ENCODE measurements at regions not wholly inside any gene's neighbourhood (a gene's known extent, or its start where the extent isn't known, plus 50 kb on each side); places are given as distances from the start of the nearest gene placed in this dataset.

GRCh38 chr5:157930710-157931109 lies 71.8 kb upstream of the CLINT1 start:
- no peak for DNase-seq (ENCODE audit: low read depth, low spot score)
- H2AFZ ChIP-seq (ENCODE audit: control insufficient read depth, low read length): no peak overlapping the region
- no peaks in the 10 kb centered on the region for H3K79me2 ChIP-seq (ENCODE audit: control insufficient read depth, insufficient read depth, low read length)
- no peaks in the 10 kb centered on the region for H3K9me1 ChIP-seq (ENCODE audit: control insufficient read depth, extremely low read depth, insufficient read depth, low read length)
- FAIRE-seq: no peak
- H3K4me3 ChIP-seq (ENCODE audit: control insufficient read depth in 2 of 3, extremely low read depth in 1 of 3, insufficient read depth in 2 of 3, low read depth in 1 of 3, low read length in 3 of 3): no peak overlapping the region
- no peaks in the 10 kb centered on the region for H3K4me1 ChIP-seq (ENCODE audit: control insufficient read depth, extremely low read depth, insufficient read depth, low read length)
- dilution Hi-C loops (cut with MboI; ENCODE audit: extremely low pct_ligation_motif_present, low sequenced_read_pairs): loop anchor here (5.0 kb wide), 1 partner anchor 83 kb away; no protein-coding TSS in a partner anchor
- H3K4me2 ChIP-seq (ENCODE audit: control insufficient read depth, extremely low read depth, insufficient read depth, low read depth, low read length): no peak overlapping the region
- H3K9me3 ChIP-seq (ENCODE audit: control insufficient read depth, low read depth, low read length): no peaks in the 10 kb centered on the region
- no peak overlapping the region for H3K27ac ChIP-seq (ENCODE audit: control insufficient read depth, insufficient read depth, low read length)
- no peaks in the 10 kb centered on the region for H3K36me3 ChIP-seq (ENCODE audit: control insufficient read depth in 2 of 2, extremely low read depth in 1 of 2, insufficient read depth in 2 of 2, low read length in 2 of 2)
- H4K20me1 ChIP-seq (ENCODE audit: control insufficient read depth, extremely low read depth, insufficient read depth, low read length): no peaks in the 10 kb centered on the region
- H3K9ac ChIP-seq (ENCODE audit: control insufficient read depth, extremely low read depth, insufficient read depth, low read length): no peak overlapping the region
- H3K27me3 ChIP-seq (ENCODE audit: control insufficient read depth, extremely low read depth, insufficient read depth, low read length): no peaks in the 10 kb centered on the region
- TF ChIP-seq CTCF (optimal IDR thresholded peaks at IDR 0.05 in 1 of 3, IDR thresholded peaks at IDR 0.05 in 1 of 3, conservative IDR thresholded peaks at IDR 0.05 in 1 of 3; ENCODE audit: extremely low read depth in 1 of 3, insufficient read depth in 2 of 3, low read length in 3 of 3) (no peak), EZH2 (IDR thresholded peaks at IDR 0.05; ENCODE audit: low read length) (no peak)

GRCh38 chr5:157926977-157927376 lies 68.0 kb upstream of the CLINT1 start:
- TF ChIP-seq EZH2 (IDR thresholded peaks at IDR 0.05; ENCODE audit: low read length) (no peak), CTCF (optimal IDR thresholded peaks at IDR 0.05 in 1 of 3, IDR thresholded peaks at IDR 0.05 in 1 of 3, conservative IDR thresholded peaks at IDR 0.05 in 1 of 3; ENCODE audit: extremely low read depth in 1 of 3, insufficient read depth in 2 of 3, low read length in 3 of 3) (no peak)
- FAIRE-seq: no peak
- dilution Hi-C loops (cut with MboI; ENCODE audit: extremely low pct_ligation_motif_present, low sequenced_read_pairs): no loop called here

More at GRCh38 chr5:157926977-157927376, 68.0 kb upstream of the CLINT1 start:
- Histone ChIP-seq H3K9me3 (ENCODE audit: control insufficient read depth, low read depth, low read length) (no peaks in the 10 kb centered on the region), H3K4me3 (ENCODE audit: control insufficient read depth in 2 of 3, extremely low read depth in 1 of 3, insufficient read depth in 2 of 3, low read depth in 1 of 3, low read length in 3 of 3) (no peak overlapping the region), H4K20me1 (ENCODE audit: control insufficient read depth, extremely low read depth, insufficient read depth, low read length) (no peaks in the 10 kb centered on the region), H3K4me1 (ENCODE audit: control insufficient read depth, extremely low read depth, insufficient read depth, low read length) (no peaks in the 10 kb centered on the region), H3K79me2 (ENCODE audit: control insufficient read depth, insufficient read depth, low read length) (no peaks in the 10 kb centered on the region), H3K36me3 (ENCODE audit: control insufficient read depth in 2 of 2, extremely low read depth in 1 of 2, insufficient read depth in 2 of 2, low read length in 2 of 2) (no peaks in the 10 kb centered on the region), H3K9me1 (ENCODE audit: control insufficient read depth, extremely low read depth, insufficient read depth, low read length) (no peaks in the 10 kb centered on the region), H3K27me3 (ENCODE audit: control insufficient read depth, extremely low read depth, insufficient read depth, low read length) (no peaks in the 10 kb centered on the region), H3K27ac (ENCODE audit: control insufficient read depth, insufficient read depth, low read length) (no peak overlapping the region), H2AFZ (ENCODE audit: control insufficient read depth, low read length) (no peak overlapping the region), H3K4me2 (ENCODE audit: control insufficient read depth, extremely low read depth, insufficient read depth, low read depth, low read length) (no peak overlapping the region), H3K9ac (ENCODE audit: control insufficient read depth, extremely low read depth, insufficient read depth, low read length) (no peak overlapping the region)
- no peak for DNase-seq (ENCODE audit: low read depth, low spot score)

All from keratinocyte (primary cell).